GM12873 (cell line): ENCODE measurements at regions not wholly inside any gene's neighbourhood (a gene's known extent, or its start where the extent isn't known, plus 50 kb on each side); places are given as distances from the start of the nearest gene placed in this dataset.

Experiments
- CTCF ChIP-seq: IDR thresholded peaks from 2 replicates; pipeline ENCODE4 v1.5.1; 2012; ENCODE audit warnings: low read depth, mild to moderate bottlenecking, moderate library complexity, low read length, control low read depth; ENCODE audit not compliant: insufficient read depth; ENCODE audit errors: missing control alignments

- no peak for TF ChIP-seq CTCF
Measured at GRCh38 chr11:30174265-30175020, 56.4 kb upstream of the FSHB start.
